ENCODE measurements at regions not wholly inside any gene's neighbourhood (a gene's known extent, or its start where the extent isn't known, plus 50 kb on each side); places are given as distances from the start of the nearest gene placed in this dataset.

DNA sequence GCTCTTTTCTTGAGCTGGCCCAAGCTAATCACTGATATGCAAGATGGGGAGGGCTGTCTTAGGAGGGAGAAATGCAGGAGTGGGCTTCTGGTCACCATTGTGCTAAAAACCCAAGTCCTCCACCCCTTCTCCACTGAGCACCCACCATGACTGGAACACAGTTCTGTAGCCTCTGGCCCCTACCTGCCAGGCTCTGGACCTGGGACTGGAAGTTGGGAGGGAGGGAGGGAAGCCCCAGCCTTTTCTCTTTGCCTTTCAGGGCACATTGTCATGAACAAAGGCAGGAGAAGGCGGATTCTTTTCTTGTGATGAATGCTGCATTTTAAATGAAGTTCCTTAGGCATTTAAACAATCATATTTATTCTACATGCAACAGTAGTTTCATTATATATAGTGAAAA, 559.1 kb upstream of the TRPC7 start:
- intact Hi-C loops (cut with DNase I), result no loop called here
- DNase-seq, result no peak

DNA sequence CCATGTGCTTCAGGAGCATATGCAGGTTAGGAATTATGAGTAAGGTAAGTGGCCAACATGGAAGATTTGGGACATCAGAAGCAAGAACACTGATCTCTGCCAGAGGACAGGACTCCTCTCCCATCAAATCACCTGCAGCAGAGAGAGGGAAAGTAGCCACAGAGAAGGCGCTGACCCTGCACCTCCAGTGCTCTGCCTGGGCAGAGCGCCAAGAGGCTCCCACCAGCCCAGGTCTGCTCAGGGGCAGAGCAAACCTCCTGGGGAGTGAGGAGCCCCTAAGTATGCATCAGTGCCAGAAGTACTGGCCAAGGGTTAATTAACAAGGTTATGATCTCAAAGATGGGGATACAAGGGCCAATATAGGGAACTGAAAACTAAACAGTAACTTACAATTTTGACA, 545.3 kb upstream of the TRPC7 start:
- no peak for DNase-seq
- intact Hi-C loops (cut with DNase I), result no loop called here

DNA sequence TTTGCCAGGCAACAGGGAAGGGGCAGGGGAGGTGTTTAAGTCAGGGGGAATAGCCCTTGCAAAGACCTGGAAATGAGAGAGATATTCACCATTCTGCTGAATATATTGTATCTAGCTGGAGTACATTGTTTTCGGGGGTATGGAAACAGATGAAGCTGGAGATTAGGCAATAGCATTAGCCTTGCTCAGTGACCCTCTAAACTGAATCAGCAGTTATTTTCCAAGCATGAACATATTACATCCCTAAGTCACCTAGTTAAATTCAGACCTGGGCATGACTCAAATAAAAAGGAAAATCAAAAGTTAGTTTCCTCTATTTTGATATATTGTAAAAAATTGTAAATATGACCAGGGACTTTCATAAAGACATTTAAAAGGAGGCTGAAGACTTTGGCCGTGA, 544.6 kb upstream of the TRPC7 start:
- no peak for DNase-seq
- intact Hi-C loops (cut with DNase I), result no loop called here

DNA sequence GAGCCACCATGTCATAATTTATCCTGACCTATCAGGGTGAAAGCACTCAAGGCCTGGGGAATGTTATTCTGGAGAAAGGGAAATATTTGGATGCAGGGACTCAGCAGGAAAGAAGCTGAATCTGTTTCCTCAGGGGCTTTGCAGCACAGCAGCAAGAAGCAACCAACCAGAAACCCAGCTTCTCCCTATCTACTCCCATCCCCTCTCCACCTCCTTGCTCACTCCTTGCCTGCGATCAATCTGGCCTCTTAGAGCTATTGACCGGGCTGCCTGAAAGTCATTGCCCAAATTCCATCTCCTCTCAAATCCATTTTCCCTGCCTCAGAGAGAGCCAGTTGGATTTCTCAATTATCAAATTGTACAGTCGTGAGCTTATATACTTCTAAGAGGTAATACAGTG, 542.0 kb upstream of the TRPC7 start:
- DNase-seq, result no peak
- intact Hi-C loops (cut with DNase I), result no loop called here

- intact Hi-C loops (cut with DNase I), result no loop called here
- DNase-seq, result no peak
Observed at GRCh38 chr5:136906545-136906944, 541.2 kb upstream of the TRPC7 start.

DNA sequence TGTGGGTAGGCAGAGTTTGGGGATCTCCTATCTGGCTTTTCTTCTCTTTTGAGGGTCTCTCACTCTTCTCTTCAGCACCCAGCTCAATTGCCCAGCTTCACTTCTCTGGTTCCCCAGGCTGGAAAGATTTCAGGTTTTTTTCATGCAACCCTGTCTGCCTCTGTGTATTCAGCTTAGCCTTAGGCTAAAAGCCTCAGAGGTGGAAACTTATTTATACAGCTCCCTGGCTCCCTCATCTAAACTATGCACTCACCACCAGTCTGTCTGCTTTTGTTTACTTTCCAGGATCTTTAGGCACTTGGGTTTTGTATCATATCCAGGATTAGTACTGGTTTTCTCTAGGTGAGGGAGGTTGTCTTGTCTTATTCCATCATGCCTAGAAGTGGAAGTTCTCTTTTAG, 540.2 kb upstream of the TRPC7 start:
- intact Hi-C loops (cut with DNase I), result no loop called here
- no peak for DNase-seq

- intact Hi-C loops (cut with DNase I), result no loop called here
Observed at GRCh38 chr5:136894070-136894469, 528.7 kb upstream of the TRPC7 start.

DNA sequence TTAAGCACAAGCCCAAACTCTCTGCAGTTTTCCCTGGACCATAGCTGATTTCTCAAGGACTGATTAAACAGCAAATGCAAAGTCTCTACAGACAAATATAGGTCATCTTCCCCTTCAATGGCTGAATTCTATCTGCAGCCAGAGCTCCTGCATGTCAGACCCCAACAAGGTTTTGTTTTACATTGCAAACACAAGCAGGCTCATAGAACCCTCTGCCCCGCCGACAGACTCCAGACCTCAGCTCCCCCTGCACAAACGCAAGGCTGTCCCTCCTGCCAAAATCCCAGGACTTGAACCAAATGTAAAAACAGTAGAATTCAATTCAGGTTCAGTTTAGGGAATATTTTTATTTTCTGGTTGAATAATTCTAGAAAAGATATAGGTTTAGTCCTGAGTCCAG, 526.7 kb upstream of the TRPC7 start:
- no peak for DNase-seq
- intact Hi-C loops (cut with DNase I), result no loop called here

More at GRCh38 chr5:136894070-136894469, 528.7 kb upstream of the TRPC7 start:
- DNase-seq, result no peak

GRCh38 chr5:136891175-136891972, 526.0 kb upstream of the TRPC7 start:
- intact Hi-C loops (cut with DNase I), result no loop called here
- no peak for DNase-seq

DNA sequence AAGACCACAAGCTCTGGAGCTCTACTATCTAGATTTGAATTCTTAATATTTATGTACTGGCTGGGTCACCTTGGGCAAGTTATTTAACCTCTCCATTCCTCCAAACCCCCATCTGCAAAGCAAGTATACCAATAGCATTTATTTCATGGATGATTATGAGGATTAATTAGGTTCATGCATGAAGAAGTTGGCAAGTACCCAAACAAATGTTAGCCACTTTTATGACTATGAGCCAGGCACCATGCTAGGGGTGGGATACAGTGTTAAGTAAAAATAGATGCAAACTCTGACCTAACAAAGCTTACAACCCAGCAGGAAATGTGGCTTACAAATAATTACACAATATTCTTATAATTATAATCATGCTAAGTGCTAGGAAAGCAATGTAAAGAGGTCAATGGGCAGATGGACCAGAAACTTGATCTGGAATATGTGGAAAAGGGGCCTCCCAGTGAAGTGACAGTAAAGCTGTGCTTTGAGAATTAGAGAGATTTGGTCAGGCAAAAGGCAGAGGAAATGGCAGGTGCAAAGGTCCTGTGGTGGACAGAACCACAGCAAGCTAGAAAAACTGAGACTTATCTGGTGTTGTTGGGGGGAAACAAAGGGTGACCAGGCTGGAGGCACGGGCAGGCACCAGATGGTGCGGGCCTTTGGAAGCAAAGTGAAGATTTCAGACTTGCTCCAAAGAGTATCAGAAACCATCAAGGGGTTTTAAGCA, 525.2 kb upstream of the TRPC7 start:
- no peak for DNase-seq
- intact Hi-C loops (cut with DNase I), result no loop called here

DNA sequence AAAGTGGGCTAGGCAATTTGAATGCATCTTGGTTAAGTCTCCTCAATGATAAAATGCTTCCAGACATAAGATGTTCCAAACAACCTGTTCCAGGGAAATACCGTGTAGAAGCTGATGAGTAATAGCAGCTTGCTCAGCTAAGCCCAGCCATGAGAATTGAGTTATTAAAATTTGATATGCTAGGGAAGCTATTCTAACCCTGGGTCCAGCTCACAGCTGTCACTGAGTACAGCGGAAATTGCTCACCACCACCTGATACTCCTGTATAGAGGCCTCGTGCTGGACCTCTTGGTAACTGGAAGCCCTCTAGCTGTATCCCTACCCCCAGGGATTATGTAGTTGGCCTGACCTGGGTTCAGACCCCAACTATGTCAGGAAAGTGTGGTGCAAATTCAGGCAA, 521.3 kb upstream of the TRPC7 start:
- intact Hi-C loops (cut with DNase I), result no loop called here
- no peak for DNase-seq

GRCh38 chr5:136864960-136865359, 499.6 kb upstream of the TRPC7 start:
- intact Hi-C loops (cut with DNase I), result no loop called here

DNA sequence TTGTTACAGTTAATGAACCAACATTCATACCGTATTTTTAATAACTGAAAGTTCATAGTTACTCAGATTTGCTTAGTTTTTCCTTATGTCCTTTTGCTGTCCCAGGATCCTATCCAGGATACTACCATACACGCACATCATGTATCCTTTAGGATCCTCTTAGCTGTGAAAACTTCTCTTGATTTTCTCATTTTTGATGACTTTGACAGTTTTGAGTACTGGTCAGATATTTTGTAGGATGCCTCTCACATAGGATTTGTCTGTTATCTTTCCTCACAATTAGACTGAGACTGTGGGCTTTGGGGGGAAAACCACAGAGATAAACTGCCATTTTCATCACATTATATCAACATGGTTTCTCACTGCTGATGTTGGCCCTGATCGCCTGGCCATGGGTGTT, 491.3 kb upstream of the TRPC7 start:
- no peak for DNase-seq
- intact Hi-C loops (cut with DNase I), result no loop called here

More at GRCh38 chr5:136864960-136865359, 499.6 kb upstream of the TRPC7 start:
- no peak for DNase-seq

DNA sequence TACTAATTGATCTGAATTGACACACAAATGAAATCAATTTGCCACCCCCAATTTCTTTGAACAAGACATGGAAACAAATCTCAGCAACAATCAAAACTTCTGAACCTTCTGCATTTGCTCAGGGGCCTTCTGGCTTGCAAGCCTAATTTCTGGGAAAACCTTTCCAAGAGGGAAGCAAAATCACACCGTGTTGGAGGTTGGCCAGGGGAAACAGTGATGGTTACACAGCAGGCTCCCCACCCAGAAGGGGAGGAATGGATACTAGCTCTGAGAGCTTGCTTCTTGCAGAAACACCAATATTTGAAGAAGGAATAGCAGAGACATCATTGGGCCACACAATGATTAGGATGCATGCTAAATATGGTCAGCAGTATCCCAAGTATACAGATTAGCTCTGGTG, 488.6 kb upstream of the TRPC7 start:
- DNase-seq, result no peak
- intact Hi-C loops (cut with DNase I), result no loop called here

DNA sequence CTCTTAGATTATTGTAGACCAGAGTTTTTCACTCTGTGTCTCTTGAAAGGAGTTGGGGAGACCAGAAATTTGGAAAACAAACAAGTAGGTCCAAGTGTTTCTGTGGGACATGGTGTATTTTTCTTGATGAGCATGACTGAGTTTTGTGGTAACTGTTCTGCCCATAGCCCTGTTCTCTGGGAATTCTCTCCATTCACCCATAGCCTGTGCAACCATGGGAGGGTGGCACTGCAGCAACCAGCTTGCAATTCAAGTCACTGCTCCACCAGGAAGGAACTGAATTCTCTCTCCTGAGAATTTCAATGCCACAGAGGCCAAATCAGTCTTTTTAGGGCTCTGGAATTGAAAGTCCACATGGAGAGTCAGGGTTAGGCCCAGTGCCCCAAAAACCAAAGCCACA, 475.3 kb upstream of the TRPC7 start:
- DNase-seq, result no peak
- intact Hi-C loops (cut with DNase I), result no loop called here

- intact Hi-C loops (cut with DNase I), result no loop called here
- no peak for DNase-seq
Observed at GRCh38 chr5:136836093-136836492, 470.7 kb upstream of the TRPC7 start.

DNA sequence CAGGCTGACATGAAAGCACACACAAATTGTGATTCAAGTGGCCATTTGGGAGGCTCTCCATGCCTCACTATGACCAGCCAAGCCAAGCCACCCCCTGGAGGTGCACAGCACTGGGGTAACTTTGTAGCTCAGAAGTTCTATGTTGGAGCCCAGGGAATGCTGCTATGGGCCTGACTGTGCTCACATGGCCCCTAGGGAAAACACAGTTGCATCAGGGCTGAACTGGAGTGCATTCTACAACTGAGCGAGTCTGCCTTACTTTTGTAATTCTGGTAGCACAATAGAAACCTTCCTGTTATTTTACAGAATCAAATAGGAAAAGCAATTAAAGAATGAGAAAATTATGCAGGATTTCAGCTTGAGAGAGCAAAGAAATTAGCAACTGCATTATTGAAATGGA, 455.5 kb upstream of the TRPC7 start:
- intact Hi-C loops (cut with DNase I), result no loop called here

DNA sequence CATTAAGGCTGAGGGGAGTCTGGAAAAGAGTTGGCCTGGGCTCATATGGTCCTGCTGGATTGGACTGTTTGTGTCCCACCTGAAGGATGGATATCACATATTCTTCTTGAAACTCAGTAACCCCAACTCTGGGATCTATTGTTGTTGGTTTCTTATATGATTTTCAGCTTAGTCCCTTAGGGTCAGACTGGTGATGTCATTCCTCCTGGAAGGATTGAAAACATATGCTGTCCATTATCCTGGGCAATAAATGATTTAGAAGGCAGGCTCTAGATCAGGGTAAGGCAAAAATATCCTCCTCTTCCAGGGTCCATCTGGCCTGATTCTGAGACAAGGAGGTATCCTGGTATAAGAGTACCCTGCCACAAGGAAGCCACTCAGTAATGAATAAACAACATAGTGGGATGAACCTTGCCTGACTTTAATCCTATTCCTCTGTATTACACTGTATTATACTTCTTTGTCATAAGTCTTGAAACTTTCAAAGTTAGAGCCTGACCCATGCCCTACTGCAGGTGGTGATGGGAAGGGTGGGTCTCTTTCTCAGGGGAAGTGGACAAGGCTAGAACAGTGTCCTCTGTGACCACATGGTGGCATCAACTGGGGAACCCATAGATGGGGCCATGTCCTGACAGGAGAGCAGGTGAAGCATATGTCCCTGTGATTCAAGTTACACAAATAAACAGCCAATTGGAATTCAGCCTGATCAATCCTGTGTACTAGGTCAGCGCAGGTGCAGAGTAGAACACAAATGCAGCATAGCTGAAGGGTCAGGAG, 454.4 kb upstream of the TRPC7 start:
- DNase-seq, result no peak
- intact Hi-C loops (cut with DNase I), result no loop called here

More for the DNA sequence above, 455.5 kb upstream of the TRPC7 start:
- no peak for DNase-seq

DNA sequence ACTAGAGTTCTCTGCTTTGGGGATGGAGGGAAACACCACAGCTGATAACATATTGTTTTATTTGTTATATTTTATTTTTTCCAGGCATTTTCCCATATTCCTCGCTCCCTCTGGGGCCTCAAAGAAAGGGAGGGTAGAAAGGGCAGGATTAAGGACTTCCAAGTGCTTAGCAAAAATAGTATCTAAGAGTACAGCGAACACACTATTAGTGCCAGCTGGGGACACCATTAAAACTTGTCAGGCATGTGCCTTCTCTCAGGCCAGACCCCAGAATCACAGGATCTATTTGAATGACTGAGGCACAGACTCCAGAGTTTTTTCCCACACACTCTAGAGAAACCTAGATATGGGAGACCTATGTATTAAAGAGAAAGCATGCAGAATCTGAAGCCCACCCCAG, 451.0 kb upstream of the TRPC7 start:
- DNase-seq, result no peak
- intact Hi-C loops (cut with DNase I), result no loop called here

Measured in head of caudate nucleus (tissue), 42 donors.